ENCODE measurements at regions not wholly inside any gene's neighbourhood (a gene's known extent, or its start where the extent isn't known, plus 50 kb on each side); places are given as distances from the start of the nearest gene placed in this dataset.

- TF ChIP-seq, protein P1, sequence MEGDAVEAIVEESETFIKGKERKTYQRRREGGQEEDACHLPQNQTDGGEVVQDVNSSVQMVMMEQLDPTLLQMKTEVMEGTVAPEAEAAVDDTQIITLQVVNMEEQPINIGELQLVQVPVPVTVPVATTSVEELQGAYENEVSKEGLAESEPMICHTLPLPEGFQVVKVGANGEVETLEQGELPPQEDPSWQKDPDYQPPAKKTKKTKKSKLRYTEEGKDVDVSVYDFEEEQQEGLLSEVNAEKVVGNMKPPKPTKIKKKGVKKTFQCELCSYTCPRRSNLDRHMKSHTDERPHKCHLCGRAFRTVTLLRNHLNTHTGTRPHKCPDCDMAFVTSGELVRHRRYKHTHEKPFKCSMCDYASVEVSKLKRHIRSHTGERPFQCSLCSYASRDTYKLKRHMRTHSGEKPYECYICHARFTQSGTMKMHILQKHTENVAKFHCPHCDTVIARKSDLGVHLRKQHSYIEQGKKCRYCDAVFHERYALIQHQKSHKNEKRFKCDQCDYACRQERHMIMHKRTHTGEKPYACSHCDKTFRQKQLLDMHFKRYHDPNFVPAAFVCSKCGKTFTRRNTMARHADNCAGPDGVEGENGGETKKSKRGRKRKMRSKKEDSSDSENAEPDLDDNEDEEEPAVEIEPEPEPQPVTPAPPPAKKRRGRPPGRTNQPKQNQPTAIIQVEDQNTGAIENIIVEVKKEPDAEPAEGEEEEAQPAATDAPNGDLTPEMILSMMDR (IDR thresholded peaks at IDR 0.05; ENCODE audit: low read depth, low read length): no peak
- TF ChIP-seq EZH2phosphoT487 (IDR thresholded peaks at IDR 0.05; ENCODE audit: low read depth): no peak
Measured at GRCh38 chr10:121662531-121662930, 64.3 kb upstream of the FGFR2 start.

Data from OCI-LY3 (cell line).